GM19372 (cell line): ENCODE measurements at regions not wholly inside any gene's neighbourhood (a gene's known extent, or its start where the extent isn't known, plus 50 kb on each side); places are given as distances from the start of the nearest gene placed in this dataset.

Source experiments
- ATAC-seq: cut with Tn5 transposase; IDR thresholded peaks from one replicate; pipeline ENCODE4 v1.9.1; 2021; ENCODE audit warnings: mild to moderate bottlenecking, low read depth, moderate library complexity; ENCODE audit not compliant: unreplicated experiment

DNA sequence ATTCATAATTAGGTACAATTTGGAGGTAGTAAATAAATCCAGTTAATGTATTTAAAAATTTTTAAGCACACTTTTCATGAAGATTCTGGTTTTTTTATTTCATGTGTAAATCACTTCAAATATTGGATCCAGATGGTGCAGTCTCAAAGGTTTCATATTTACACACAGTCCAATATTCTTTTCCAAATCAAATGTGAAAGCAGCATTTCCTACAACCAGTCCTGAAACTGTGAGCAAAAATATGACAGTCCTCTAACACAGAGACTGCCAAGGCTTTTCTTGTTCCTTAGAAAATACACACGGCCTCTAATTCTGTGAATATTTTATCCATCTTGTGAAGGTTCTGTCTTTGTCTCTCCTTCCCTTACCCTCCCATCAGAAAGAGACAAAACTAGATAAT, 645.9 kb downstream of the ARL4A start:
- ATAC-seq: no peak

DNA sequence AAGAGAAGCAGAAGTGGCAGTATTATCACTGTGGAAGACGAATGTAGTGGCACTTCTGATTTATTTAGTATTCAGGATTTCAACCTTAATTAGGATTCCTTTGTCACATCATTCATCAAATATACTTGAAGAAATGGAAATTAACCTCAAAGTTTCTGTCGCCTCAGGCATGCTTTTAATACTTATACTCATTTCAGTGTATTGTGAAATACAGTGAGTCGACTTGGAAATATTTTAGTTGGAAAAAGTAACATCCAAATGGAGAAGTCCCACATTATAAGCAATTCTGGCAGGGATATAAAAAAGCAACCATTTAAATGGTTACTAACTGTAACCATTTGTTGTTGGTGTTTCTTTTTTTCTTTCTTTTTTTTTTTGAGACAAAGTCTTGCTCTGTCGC, 648.8 kb downstream of the ARL4A start:
- no peak for ATAC-seq

DNA sequence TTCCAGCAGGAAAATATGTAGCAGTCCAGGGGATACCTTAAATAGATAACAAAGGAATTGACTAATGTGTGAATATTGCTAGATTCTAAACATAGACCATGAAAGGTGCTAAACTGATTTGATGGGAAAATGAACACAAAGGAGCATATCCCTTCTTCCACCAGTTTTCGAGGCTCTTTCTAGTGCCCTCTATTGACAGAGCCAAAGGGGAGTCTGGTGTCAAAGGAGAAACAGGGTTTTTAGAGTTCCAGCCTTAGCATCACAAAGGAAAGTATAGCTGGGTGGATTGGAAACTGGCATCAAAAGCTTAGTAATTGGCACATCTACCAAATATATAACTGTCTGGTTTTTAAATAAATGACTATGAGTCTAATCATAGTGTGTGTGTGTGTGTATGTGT, 636.8 kb downstream of the ETV1 start:
- ATAC-seq: no peak

DNA sequence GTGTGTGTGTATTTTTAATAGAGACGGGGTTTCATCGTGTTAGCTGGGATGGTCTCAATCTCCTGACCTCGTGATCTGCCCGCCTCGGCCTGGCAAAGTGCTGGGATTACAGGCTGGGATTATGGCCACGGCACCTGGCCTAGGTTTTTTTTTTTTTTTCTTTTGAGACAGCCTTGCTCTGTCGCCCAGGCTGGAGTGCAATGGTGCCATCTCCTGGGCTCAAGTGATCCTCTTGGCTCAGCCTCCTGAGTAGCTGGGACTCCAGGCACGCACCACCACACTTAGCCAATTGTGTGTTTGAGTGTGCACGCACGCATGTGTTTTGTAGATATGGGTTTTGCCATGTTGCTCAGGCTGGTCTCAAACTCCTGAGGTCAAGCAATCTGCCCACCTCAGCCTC, 629.8 kb downstream of the ETV1 start:
- no peak for ATAC-seq

DNA sequence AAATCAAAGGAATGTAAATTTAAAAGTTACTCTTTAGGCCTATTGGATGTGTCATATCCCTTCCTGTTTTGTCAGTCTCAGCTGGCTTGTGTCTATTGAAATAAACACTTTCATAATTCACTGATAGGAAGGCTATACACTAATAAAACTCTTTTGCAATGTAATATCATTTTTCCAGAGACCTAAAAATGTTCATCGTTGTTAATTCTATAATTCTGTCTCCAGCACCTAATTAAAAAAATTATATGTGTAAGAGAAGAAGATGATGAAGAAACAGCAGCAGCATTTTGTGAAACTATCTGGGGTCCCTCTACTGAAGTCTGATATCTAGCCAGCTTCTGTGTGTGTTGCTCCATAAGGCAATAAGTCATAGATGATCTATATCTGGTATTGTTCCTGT, 602.7 kb downstream of the ETV1 start:
- ATAC-seq: no peak

DNA sequence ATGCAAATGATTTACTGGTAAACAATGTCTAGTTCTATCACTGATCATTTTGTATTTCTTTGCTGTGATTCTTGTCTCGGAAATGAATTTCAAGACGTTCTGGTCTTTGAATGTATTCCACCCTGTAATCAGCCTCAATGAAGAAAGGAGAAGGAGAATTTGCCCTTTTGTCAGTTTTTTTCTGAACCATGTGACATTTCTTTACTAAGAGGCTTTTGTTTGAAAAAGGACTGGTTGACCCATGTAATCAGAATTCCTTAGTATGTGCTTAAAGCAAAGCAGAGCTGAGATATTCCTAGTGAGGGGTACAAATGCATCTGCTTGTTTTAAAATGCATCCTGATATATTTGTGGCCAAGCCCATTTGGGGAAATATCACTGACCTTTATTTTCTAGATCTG, 581.6 kb downstream of the ETV1 start:
- ATAC-seq: no peak

DNA sequence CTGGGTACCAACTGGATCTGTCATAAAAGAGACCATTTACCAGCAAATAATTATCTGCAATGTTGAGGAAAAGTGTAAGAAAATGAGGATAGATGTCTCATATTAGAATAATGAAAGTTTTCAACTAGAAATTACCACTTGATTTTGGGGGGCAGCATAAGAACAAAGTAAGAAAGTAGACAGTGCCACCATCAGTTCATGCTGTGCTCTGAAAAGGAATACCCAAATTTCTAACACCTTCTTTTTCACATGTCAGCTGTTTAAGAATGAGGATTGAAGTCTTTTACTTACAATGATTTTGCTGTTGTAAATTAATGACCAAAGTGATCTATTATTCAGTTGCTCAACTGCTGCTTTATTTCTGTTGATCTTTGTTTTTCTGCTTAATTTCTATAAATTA, 578.3 kb downstream of the ETV1 start:
- no peak for ATAC-seq

DNA sequence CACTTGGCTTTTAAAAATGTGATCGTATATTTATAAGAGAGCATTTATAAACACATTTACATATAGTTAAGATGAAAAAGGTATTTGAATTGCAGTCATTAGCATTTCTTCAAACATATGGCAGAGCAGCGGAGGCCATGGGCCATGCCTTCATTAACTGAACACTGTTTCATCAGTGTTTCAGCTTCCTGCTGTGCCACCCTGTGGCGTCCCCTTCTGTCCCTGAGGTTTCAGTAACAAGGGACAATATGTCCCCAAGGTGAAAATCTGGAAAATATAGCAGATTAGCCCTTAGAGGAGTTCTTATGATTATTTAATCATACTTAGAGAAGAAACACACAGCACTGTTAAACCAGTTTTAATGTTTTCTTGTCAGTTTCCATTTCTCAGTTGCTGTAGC, 577.8 kb downstream of the ETV1 start:
- no peak for ATAC-seq

DNA sequence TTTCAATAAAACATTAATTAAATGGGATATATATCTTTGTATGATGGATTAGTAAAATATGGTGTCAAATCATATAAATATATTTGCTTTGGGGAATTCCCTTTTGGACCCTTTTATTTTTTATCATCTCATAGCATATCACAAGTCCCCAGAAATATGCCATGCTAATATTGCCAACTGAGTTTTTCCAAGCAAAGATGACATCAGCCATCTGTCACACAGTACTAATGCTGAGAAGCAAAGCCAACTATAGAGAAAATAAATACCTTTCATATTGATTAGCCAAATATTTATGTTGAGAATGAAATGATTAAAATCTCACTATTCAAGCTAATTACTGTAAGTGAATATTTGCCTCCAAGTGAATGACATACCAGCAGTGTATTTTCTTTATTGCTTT, 575.3 kb downstream of the ETV1 start:
- ATAC-seq: no peak

DNA sequence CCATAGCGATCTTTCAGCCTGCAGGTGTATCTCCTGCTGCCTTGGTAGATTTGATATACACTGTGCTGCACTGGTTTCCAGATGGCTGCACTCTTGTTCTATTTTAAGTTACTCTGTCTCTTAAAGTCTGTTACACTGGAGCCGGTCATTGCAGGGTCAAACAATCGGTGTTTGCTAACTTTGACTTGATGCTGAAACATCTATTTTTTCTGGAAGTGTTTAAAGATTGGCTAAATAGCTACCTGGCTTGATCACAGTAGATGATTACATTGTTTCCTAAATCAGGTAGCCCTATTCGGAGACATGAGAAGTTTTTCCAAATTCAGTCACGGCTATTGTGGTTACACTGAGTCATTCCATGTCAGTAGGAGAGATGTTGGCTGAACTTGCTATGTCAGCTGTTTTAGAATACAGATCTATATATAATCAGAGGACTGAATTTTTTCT, 574.8 kb downstream of the ETV1 start:
- ATAC-seq: no peak

DNA sequence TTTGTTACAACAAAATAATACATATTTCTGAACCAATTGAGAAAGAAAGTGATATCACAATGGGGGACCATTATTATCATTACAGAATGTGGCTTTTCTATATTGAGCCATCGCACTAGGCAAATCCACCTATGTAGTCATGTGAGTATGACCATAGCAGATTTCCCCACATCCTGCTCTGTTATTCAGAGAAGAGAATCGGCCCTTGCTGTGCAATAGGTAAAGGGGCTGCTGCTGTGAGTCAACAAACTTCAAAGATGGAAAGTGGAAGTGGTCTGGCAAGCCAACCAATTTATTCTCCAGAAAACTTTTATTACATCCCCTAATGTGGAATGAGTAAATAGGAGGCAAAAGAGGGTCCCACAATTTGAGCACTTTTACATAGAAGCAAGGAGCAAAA, 573.4 kb downstream of the ETV1 start:
- ATAC-seq: no peak

DNA sequence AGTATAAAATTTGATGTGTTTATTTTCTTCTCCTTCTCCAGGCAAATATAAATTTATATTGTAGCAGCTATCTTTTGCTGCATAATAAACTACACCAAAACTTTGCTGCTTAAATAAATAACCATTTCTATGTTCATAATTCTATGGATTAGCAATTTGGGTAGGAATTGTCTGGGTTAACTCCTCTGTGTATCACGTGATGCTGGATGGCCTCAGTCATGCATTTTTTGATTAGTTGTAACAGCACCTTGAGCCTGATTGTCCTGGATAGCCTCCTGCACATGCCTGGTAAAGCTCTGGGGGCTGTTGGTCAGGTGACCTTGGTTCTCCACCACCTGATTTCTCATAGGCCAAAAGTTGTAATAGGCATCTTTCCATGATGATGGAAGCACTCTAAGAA, 572.9 kb downstream of the ETV1 start:
- no peak for ATAC-seq

DNA sequence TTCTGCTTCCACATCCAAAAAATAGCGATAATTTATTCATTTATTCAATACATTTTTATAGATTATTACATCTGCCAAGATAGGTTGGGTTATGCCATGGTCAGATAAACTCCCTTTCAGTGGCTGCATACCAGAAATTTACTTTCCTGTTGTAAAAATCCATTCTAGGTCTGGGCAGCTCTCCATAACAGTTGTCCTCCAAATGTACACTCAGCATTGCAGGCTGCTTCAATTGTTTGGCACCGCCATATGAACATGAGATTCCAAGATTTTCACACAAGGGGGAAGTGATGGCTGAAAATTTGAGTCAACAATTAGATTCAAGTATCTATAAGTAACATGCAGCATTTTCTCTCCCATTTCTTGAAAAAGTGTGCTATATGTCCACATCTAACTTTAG, 568.7 kb downstream of the ETV1 start:
- ATAC-seq: no peak

DNA sequence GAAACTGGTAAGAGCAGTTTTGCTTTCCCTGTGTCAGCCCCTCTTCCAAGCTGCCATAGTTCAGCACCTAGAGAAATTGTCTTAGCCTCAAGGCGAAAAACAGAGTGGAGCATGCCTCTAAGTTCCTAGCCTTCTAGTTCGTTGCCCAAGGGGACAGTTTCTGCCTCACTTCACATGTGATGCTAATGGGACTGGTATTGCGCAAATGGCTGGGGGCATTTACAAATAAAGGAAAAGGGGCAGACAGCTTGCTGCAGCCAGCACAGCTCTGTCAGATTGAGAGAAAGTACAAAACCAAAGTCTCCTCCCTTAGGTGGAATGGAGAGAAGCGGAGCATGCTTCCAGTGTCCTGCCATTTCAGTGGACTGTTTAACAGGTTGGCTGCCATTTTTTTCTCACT, 567.7 kb downstream of the ETV1 start:
- ATAC-seq: no peak

DNA sequence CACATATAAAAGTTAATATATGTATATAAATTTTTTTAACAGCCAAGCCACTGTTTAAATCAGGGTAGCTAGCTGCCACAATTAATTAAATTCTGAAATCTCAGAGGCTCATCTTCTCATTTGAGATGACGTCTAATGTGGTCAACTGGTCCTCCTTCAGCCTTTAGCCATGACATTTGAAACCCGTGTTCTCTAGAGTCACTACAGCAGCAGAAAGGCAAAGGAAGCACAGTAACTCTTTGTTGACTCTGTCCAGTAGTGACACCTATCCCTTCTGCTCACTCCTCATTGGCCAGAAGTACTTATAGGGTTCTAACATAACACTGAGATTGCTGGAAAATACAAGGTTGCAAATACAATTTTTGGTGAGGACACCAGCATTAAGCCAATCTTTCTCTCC, 555.5 kb downstream of the ETV1 start:
- ATAC-seq: no peak

DNA sequence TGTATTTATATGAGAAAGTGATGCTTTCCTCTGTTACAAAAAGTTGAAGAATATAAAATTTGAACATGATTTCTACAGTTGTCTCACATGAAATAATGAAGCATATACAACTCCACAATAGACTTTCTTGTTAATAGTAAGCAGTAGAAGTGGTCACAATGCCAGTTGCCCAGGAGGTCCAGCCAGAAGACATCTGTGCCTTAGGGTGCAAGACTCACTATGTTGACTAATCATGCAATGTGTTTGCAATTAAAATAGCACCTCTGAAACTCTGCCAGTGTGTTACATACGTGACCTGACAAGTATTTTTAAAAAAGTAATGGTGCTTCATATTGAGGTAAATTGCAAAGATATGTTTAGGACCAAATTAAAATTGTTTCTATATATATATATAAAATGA, 547.2 kb downstream of the ETV1 start:
- no peak for ATAC-seq

DNA sequence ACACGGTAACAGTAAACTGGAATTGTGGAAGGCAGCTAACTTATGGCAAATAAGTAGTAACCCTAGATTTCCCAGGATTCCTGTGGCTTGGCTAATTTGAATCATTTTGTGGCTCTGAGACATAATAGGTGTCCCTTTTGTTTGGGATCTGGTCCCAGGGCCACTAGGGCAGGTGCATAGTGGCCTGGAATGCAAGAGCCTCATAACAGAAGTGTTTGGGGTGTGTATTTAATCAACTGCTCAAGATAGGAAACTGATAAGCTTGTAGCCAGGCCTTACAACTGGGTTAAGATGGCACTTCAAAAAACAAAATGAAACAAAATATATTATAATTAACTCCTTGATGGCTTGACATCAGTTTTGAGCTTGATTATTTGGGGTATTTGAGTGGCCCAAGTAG, 541.8 kb downstream of the ETV1 start:
- ATAC-seq: no peak

DNA sequence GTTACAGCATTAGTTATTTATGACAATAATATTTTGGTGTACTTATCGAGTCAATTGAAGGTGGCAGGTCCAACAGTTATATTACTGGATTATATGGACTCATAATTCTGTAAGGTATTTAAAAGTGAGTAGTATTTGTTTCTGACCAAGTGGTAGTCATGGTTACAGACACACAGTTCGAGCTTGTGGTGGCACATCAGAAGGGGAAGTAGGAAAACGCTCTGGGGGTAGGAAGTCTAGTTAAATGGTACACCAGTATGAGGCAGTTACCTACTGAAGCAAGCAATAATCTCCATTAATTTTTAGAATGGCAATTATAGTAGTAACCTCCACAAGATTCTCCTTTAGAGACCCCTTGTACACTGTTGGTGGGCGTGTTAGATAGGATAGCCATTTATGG, 541.2 kb downstream of the ETV1 start:
- ATAC-seq: no peak

DNA sequence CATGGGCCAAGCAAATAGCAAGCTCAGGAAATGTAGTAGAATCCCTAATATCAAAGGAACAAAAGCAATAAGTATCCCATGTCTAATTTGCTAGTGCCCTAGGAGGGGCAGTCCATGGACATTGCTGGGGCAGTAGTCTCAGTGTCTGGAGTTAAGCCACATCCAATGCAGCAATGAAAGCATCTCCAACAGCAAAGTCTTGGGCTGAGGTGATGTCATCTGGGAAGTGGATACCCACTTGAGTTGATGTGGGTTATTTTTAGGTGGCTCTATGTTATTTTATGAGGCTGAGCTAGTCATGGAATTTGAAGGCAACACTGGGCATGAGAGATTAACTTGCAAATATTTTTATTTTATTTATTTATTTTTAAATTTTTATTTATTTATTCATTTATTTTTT, 540.0 kb downstream of the ETV1 start:
- ATAC-seq: no peak

DNA sequence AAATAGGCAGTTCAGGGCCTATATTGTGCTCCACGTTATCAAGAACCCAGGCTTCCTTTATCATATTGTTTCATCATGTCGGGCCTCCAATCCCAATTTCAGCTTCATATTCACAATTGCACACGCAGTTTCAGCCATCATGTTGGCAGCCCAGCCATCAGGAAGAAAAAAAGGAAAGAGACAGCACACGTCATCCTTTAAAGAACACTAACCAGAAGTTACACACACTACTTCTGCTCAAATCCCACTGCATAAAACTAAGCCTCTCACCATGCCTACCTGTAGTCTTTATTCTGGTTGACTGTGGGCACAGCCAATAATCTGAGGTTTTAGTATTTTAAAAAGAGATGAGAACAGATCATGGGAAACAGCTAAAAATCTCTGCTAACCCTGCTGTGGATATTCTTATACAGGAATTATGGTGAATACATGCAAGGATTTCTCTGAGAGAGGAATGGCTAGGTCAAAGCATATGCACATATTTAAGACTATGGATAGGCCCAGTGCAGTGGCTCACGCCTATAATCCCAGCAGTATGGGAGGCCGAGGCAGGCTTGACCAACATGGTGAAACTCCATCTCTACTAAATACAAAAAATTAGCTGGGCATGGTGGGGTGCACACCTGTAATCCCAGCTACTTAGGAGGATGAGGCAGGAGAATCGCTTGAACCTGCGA, 534.4 kb downstream of the ETV1 start:
- no peak for ATAC-seq

DNA sequence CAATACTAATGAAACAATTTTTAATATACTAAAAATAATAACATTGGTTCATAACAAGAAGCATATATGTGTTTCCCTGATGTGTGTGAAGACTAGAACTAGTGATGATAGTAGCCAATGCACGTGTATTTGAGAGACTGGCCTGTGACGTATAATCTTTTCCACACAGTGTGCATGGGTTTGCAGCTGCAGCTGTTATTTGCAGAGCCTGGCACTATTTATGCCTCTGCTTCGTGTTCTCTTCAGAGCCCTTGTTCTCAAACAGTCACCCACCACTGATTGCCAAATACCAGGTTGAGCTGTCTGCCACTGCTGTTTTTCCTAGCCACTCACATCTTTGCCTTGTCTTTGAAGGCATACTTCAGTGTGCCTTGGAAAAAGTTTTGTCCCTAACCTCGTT, 531.7 kb downstream of the ETV1 start:
- ATAC-seq: no peak

DNA sequence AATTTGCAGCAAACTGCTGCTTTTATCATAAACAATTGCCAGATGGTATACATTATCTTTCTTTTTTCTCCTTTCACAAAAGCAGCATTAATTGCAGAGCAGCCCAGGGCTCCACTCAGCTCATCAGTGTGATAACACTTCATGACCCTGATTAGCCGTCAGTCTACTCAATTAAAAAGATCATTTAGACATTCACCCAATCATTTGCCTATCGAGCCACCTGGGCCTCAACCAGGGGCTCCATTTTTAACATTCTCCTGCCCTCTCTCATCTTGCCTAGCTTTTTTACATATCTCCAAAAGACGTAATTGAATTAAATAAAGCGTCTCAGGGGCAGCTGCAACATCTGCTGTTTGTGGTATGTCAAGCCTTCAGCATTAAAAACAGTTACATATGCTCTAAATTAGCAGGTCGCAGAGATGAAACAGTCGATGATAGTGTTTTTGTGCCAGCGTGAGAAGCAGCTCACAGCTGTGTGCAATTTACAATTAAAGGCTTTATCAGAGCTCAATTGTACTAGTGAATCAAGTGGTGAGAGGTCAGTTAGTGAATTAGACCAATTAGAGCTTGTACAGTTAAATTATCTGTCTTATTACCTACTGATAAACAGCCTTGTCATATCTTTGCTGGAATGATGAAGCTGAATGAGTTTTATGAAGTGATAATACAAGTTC, 522.5 kb downstream of the ETV1 start:
- ATAC-seq: no peak
